ENCODE measurements at regions not wholly inside any gene's neighbourhood (a gene's known extent, or its start where the extent isn't known, plus 50 kb on each side); places are given as distances from the start of the nearest gene placed in this dataset.
"Not testable (repeated sequence)": the region's sequence is repeated elsewhere in the genome, so short reads cannot be mapped to it uniquely, and the experiment has no call there.

DNA sequence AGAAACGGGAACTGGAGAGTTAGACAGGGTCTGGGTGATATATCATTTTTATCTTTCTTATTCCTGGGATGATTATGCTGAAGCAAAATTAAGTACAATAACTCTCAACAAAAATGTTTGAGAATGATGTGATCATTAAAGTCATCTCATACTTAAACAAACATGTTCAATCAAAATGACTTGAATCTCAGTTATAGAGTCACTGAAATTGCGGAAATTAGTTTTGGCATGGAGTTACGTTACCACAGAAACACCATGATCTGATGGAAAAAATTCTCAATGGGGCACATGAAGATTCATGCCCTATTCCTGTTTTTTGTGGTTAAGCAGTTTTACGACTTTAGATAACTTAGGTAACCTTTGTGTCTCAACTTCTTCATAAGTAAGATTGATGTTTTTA lies 757.7 kb downstream of the EPHA4 start:
- H3K79me2 ChIP-seq (ENCODE audit: control insufficient read depth, insufficient read depth, low read length, unreplicated experiment), result no peaks in the 10 kb centered on the region
- no peaks in the 10 kb centered on the region for H3K36me3 ChIP-seq (ENCODE audit: insufficient read depth, low read length)
- H3K4me1 ChIP-seq (ENCODE audit: control insufficient read depth, insufficient read depth, low read length, unreplicated experiment), result peaks cover 5% of the 10 kb centered on the region
- H3K27me3 ChIP-seq (ENCODE audit: insufficient read depth, low read length), result no peaks in the 10 kb centered on the region
- H2AFZ ChIP-seq (ENCODE audit: low read length, unreplicated experiment), result no peak overlapping the region
- no peak overlapping the region for H3K27ac ChIP-seq (ENCODE audit: low read depth, low read length)
- no peak overlapping the region for H3K4me3 ChIP-seq (ENCODE audit: low read depth, low read length)

GRCh38 chr2:220815698-220816097 lies 756.4 kb downstream of the EPHA4 start:
- Histone ChIP-seq H3K27me3 (ENCODE audit: insufficient read depth, low read length) (no peaks in the 10 kb centered on the region), H3K36me3 (ENCODE audit: insufficient read depth, low read length) (no peaks in the 10 kb centered on the region), H3K4me3 (ENCODE audit: low read depth, low read length) (no peak overlapping the region), H3K27ac (ENCODE audit: low read depth, low read length) (no peak overlapping the region), H3K79me2 (ENCODE audit: control insufficient read depth, insufficient read depth, low read length, unreplicated experiment) (no peaks in the 10 kb centered on the region), H2AFZ (ENCODE audit: low read length, unreplicated experiment) (no peak overlapping the region), H3K4me1 (ENCODE audit: control insufficient read depth, insufficient read depth, low read length, unreplicated experiment) (peaks cover 5% of the 10 kb centered on the region)

DNA sequence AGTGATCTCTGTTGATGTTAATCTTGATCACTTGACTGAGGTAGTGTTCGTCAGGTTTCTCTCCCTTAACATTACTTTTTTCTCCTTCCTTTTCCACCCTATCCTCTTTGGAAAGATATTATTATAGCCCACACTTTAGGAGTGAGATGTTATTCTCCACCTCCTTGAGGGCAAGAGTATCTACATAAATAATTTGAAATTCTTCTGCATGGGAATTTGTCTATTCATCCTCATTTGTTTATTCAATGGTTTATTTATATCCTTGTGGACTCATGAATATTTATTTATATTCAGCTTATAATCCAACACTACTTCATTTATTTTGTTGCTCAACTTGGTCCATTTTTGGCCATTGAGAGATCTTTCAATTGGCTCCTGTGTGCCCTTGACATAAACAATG lies 750.4 kb downstream of the EPHA4 start:
- no peaks in the 10 kb centered on the region for H3K27me3 ChIP-seq (ENCODE audit: insufficient read depth, low read length)
- no peaks in the 10 kb centered on the region for H3K79me2 ChIP-seq (ENCODE audit: control insufficient read depth, insufficient read depth, low read length, unreplicated experiment)
- no peak overlapping the region for H2AFZ ChIP-seq (ENCODE audit: low read length, unreplicated experiment)
- H3K4me3 ChIP-seq (ENCODE audit: low read depth, low read length), result no peak overlapping the region
- no peaks in the 10 kb centered on the region for H3K36me3 ChIP-seq (ENCODE audit: insufficient read depth, low read length)
- H3K27ac ChIP-seq (ENCODE audit: low read depth, low read length), result no peak overlapping the region
- no peaks in the 10 kb centered on the region for H3K4me1 ChIP-seq (ENCODE audit: control insufficient read depth, insufficient read depth, low read length, unreplicated experiment)

DNA sequence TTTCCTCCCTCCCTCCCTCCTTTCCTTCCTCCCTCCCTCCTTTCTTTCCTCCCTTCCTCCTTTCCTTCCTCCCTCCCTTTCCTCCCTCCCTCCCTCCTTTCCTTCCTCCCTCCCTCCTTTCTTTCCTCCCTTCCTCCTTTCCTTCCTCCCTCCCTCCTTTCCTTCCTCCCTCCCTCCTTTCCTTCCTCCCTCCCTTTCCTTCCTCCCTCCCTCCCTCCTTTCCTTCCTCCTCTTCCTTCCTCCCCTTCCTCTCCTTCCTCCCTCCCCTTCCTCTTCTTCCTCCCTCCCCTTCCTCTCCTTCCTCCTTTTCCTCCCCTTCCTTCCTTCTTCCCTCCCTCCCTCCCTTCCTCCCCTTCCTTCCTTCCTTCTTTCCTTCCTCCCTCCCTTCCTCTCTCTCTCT lies 748.5 kb downstream of the EPHA4 start:
- not testable (repeated sequence) for H3K27ac ChIP-seq (ENCODE audit: low read depth, low read length); H2AFZ ChIP-seq (ENCODE audit: low read length, unreplicated experiment); H3K4me1 ChIP-seq (ENCODE audit: control insufficient read depth, insufficient read depth, low read length, unreplicated experiment); H3K4me3 ChIP-seq (ENCODE audit: low read depth, low read length); H3K36me3 ChIP-seq (ENCODE audit: insufficient read depth, low read length); H3K79me2 ChIP-seq (ENCODE audit: control insufficient read depth, insufficient read depth, low read length, unreplicated experiment); H3K27me3 ChIP-seq (ENCODE audit: insufficient read depth, low read length)

- no peaks in the 10 kb centered on the region for H3K27me3 ChIP-seq (ENCODE audit: insufficient read depth, low read length)
- peaks cover 7% of the 10 kb centered on the region for H3K4me1 ChIP-seq (ENCODE audit: control insufficient read depth, insufficient read depth, low read length, unreplicated experiment)
- no peak overlapping the region for H3K27ac ChIP-seq (ENCODE audit: low read depth, low read length)
- no peak overlapping the region for H2AFZ ChIP-seq (ENCODE audit: low read length, unreplicated experiment)
- no peaks in the 10 kb centered on the region for H3K36me3 ChIP-seq (ENCODE audit: insufficient read depth, low read length)
- H3K79me2 ChIP-seq (ENCODE audit: control insufficient read depth, insufficient read depth, low read length, unreplicated experiment), result no peaks in the 10 kb centered on the region
- no peak overlapping the region for H3K4me3 ChIP-seq (ENCODE audit: low read depth, low read length)
Measured at GRCh38 chr2:220833446-220833845, 738.7 kb downstream of the EPHA4 start.

DNA sequence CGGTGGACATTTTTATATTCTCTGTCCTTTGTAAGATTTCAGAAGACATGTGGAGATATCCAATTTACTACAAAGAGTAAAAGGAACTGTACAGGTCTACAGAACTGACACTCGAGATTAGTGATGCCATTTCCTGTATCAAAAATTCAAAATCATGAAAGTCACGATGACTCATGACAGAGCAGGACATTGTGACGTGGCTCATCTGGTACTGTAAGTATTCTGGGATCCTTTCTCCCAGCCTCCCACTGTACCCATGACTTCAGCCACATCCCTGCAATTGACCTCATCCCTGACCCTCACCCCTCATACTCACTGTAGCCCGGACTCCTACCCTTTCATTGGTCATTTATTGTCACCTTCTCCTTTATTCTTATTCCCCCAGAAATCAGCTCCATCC lies 736.5 kb downstream of the EPHA4 start:
- H3K4me1 ChIP-seq (ENCODE audit: control insufficient read depth, insufficient read depth, low read length, unreplicated experiment), result peaks cover 7% of the 10 kb centered on the region
- H3K27me3 ChIP-seq (ENCODE audit: insufficient read depth, low read length), result no peaks in the 10 kb centered on the region
- H2AFZ ChIP-seq (ENCODE audit: low read length, unreplicated experiment), result peak overlapping the region; percentile 62
- no peaks in the 10 kb centered on the region for H3K79me2 ChIP-seq (ENCODE audit: control insufficient read depth, insufficient read depth, low read length, unreplicated experiment)
- no peaks in the 10 kb centered on the region for H3K36me3 ChIP-seq (ENCODE audit: insufficient read depth, low read length)
- no peak overlapping the region for H3K4me3 ChIP-seq (ENCODE audit: low read depth, low read length)
- H3K27ac ChIP-seq (ENCODE audit: low read depth, low read length), result peak overlapping the region; percentile 23; the same call in 1 of the 2 replicates

DNA sequence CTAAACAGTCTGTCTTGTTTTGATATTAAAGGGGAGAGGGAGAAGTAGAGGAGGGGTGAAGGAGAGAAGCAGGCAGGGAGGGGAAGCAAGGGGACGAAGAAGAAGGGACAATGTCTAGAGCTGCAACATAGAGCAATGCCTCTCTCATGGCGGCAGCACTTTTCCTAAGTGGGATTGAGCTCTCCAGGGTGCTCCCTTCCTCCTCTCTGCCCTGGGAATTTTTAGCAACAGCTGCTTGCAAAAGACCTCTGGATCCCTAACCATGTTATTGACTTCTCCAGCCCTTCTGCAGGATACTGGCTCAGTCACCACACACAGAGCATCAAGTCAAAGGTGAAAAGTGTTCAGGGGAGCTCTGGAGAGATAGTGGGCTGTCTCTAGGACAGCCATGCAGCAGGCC lies 734.9 kb downstream of the EPHA4 start:
- peaks cover 7% of the 10 kb centered on the region for H3K4me1 ChIP-seq (ENCODE audit: control insufficient read depth, insufficient read depth, low read length, unreplicated experiment)
- H3K4me3 ChIP-seq (ENCODE audit: low read depth, low read length), result no peak overlapping the region
- H3K27me3 ChIP-seq (ENCODE audit: insufficient read depth, low read length), result no peaks in the 10 kb centered on the region
- H3K27ac ChIP-seq (ENCODE audit: low read depth, low read length), result no peak overlapping the region
- H2AFZ ChIP-seq (ENCODE audit: low read length, unreplicated experiment), result no peak overlapping the region
- no peaks in the 10 kb centered on the region for H3K36me3 ChIP-seq (ENCODE audit: insufficient read depth, low read length)
- H3K79me2 ChIP-seq (ENCODE audit: control insufficient read depth, insufficient read depth, low read length, unreplicated experiment), result no peaks in the 10 kb centered on the region

GRCh38 chr2:220842901-220843665 lies 729.0 kb downstream of the EPHA4 start:
- Histone ChIP-seq H3K36me3 (ENCODE audit: insufficient read depth, low read length) (no peaks in the 10 kb centered on the region), H2AFZ (ENCODE audit: low read length, unreplicated experiment) (no peak overlapping the region), H3K27ac (ENCODE audit: low read depth, low read length) (no peak overlapping the region), H3K79me2 (ENCODE audit: control insufficient read depth, insufficient read depth, low read length, unreplicated experiment) (no peaks in the 10 kb centered on the region), H3K4me1 (ENCODE audit: control insufficient read depth, insufficient read depth, low read length, unreplicated experiment) (peaks cover 13% of the 10 kb centered on the region), H3K4me3 (ENCODE audit: low read depth, low read length) (no peak overlapping the region), H3K27me3 (ENCODE audit: insufficient read depth, low read length) (no peaks in the 10 kb centered on the region)

GRCh38 chr2:220845766-220846273 lies 726.3 kb downstream of the EPHA4 start:
- no peaks in the 10 kb centered on the region for H3K36me3 ChIP-seq (ENCODE audit: insufficient read depth, low read length)
- H3K79me2 ChIP-seq (ENCODE audit: control insufficient read depth, insufficient read depth, low read length, unreplicated experiment), result no peaks in the 10 kb centered on the region
- H3K4me1 ChIP-seq (ENCODE audit: control insufficient read depth, insufficient read depth, low read length, unreplicated experiment), result peaks cover 19% of the 10 kb centered on the region
- H2AFZ ChIP-seq (ENCODE audit: low read length, unreplicated experiment), result no peak overlapping the region
- H3K27me3 ChIP-seq (ENCODE audit: insufficient read depth, low read length), result no peaks in the 10 kb centered on the region
- no peak overlapping the region for H3K4me3 ChIP-seq (ENCODE audit: low read depth, low read length)
- H3K27ac ChIP-seq (ENCODE audit: low read depth, low read length), result no peak overlapping the region

GRCh38 chr2:220847006-220847405 lies 725.1 kb downstream of the EPHA4 start:
- no peak overlapping the region for H2AFZ ChIP-seq (ENCODE audit: low read length, unreplicated experiment)
- H3K27ac ChIP-seq (ENCODE audit: low read depth, low read length), result peak overlapping the region; percentile 38; the same call in 1 of the 2 replicates

GRCh38 chr2:220847589-220847988 lies 724.5 kb downstream of the EPHA4 start:
- no peaks in the 10 kb centered on the region for H3K36me3 ChIP-seq (ENCODE audit: insufficient read depth, low read length)
- H2AFZ ChIP-seq (ENCODE audit: low read length, unreplicated experiment), result no peak overlapping the region
- no peak overlapping the region for H3K4me3 ChIP-seq (ENCODE audit: low read depth, low read length)
- peak overlapping the region; percentile 38; the same call in 1 of the 2 replicates for H3K27ac ChIP-seq (ENCODE audit: low read depth, low read length)
- peaks cover 19% of the 10 kb centered on the region for H3K4me1 ChIP-seq (ENCODE audit: control insufficient read depth, insufficient read depth, low read length, unreplicated experiment)
- H3K79me2 ChIP-seq (ENCODE audit: control insufficient read depth, insufficient read depth, low read length, unreplicated experiment), result no peaks in the 10 kb centered on the region
- H3K27me3 ChIP-seq (ENCODE audit: insufficient read depth, low read length), result no peaks in the 10 kb centered on the region

More at GRCh38 chr2:220847006-220847405, 725.1 kb downstream of the EPHA4 start:
- Histone ChIP-seq H3K79me2 (ENCODE audit: control insufficient read depth, insufficient read depth, low read length, unreplicated experiment) (no peaks in the 10 kb centered on the region), H3K27me3 (ENCODE audit: insufficient read depth, low read length) (no peaks in the 10 kb centered on the region), H3K4me3 (ENCODE audit: low read depth, low read length) (no peak overlapping the region), H3K4me1 (ENCODE audit: control insufficient read depth, insufficient read depth, low read length, unreplicated experiment) (peaks cover 19% of the 10 kb centered on the region), H3K36me3 (ENCODE audit: insufficient read depth, low read length) (no peaks in the 10 kb centered on the region)
